Fibroblast of skin of back (primary cell): ENCODE measurements at regions not wholly inside any gene's neighbourhood (a gene's known extent, or its start where the extent isn't known, plus 50 kb on each side); places are given as distances from the start of the nearest gene placed in this dataset.
"Not testable (repeated sequence)": the region's sequence is repeated elsewhere in the genome, so short reads cannot be mapped to it uniquely, and the experiment has no call there.

ENCODE experiments used
- DNase-seq: peaks from one replicate; pipeline ENCODE4 v3.0.0-alpha.2; 2013

GRCh38 chr4:1523907-1524636 lies 117.8 kb upstream of the NKX1-1 start:
- no peak for DNase-seq

- DNase-seq: no peak
Measured at GRCh38 chr4:1523506-1523905, 117.3 kb upstream of the NKX1-1 start.

- no peak for DNase-seq
Measured at GRCh38 chr4:1523033-1523432, 116.8 kb upstream of the NKX1-1 start.

GRCh38 chr4:1522606-1523005 lies 116.4 kb upstream of the NKX1-1 start:
- no peak for DNase-seq

- DNase-seq: no peak
Measured at GRCh38 chr4:1521821-1522361, 115.6 kb upstream of the NKX1-1 start.

- DNase-seq: not testable (repeated sequence)
Measured at GRCh38 chr4:1520795-1521576, 114.7 kb upstream of the NKX1-1 start.

- no peak for DNase-seq
Measured at GRCh38 chr4:1519787-1520661, 113.8 kb upstream of the NKX1-1 start.

GRCh38 chr4:1518997-1519700 lies 112.9 kb upstream of the NKX1-1 start:
- no peak for DNase-seq

- no peak for DNase-seq
Measured at GRCh38 chr4:1517592-1518411, 111.6 kb upstream of the NKX1-1 start.

GRCh38 chr4:1516881-1517480 lies 110.7 kb upstream of the NKX1-1 start:
- no peak for DNase-seq

GRCh38 chr4:1516261-1516660 lies 110.0 kb upstream of the NKX1-1 start:
- no peak for DNase-seq

- DNase-seq: no peak
Measured at GRCh38 chr4:1515763-1516162, 109.5 kb upstream of the NKX1-1 start.

- no peak for DNase-seq
Measured at GRCh38 chr4:1515156-1515555, 108.9 kb upstream of the NKX1-1 start.

- no peak for DNase-seq
Measured at GRCh38 chr4:1514612-1515011, 108.4 kb upstream of the NKX1-1 start.

- no peak for DNase-seq
Measured at GRCh38 chr4:1513936-1514483, 107.8 kb upstream of the NKX1-1 start.

GRCh38 chr4:1512738-1513660 lies 106.8 kb upstream of the NKX1-1 start:
- peak; percentile 20 for DNase-seq

- DNase-seq: no peak
Measured at GRCh38 chr4:1512051-1512737, 106.0 kb upstream of the NKX1-1 start.

GRCh38 chr4:1511441-1512041 lies 105.3 kb upstream of the NKX1-1 start:
- peak; percentile 16 for DNase-seq
